CD14-positive monocyte (primary cell): ENCODE measurements at regions not wholly inside any gene's neighbourhood (a gene's known extent, or its start where the extent isn't known, plus 50 kb on each side); places are given as distances from the start of the nearest gene placed in this dataset.

Experiments
- DNase-seq, 3 donors: peaks; one replicate each; pipeline ENCODE4 v3.0.0-alpha.2; 2011 to 2022
- H2AFZ ChIP-seq: 2 replicates; pipeline ENCODE4 v1.6.0; 2012; ENCODE audit warnings: mild to moderate bottlenecking, low read depth, low read length, inconsistent platforms; ENCODE audit not compliant: insufficient read depth, poor library complexity, severe bottlenecking
- H3K27ac ChIP-seq, 2 donors: 1 replicate in 1 of 2; 2 replicates in 1 of 2; pipeline ENCODE4 v1.5.1; 2012 to 2013; ENCODE audit warnings: low read length in 2 of 2, control low read depth in 1 of 2, inconsistent platforms in 1 of 2, low read depth in 1 of 2, mild to moderate bottlenecking in 1 of 2
- H3K27me3 ChIP-seq, 2 donors: one replicate each; pipeline versions ENCODE4 v1.6.0 to v1.6.1; 2011 to 2013; ENCODE audit warnings: low read length in 2 of 2; ENCODE audit not compliant: control insufficient read depth in 2 of 2, insufficient read depth in 2 of 2
- H3K36me3 ChIP-seq, 2 donors: replicated peaks in 1 of 2; 1 replicate in 1 of 2; 2 replicates in 1 of 2; pipeline versions ENCODE4 v1.5.1 to v1.6.1; 2012 to 2013; ENCODE audit warnings: low read length in 2 of 2, control low read depth in 1 of 2, inconsistent platforms in 1 of 2, mild to moderate bottlenecking in 1 of 2; ENCODE audit not compliant: insufficient read depth in 2 of 2, control insufficient read depth in 1 of 2
- H3K4me1 ChIP-seq, 2 donors: 1 replicate in 1 of 2; 2 replicates in 1 of 2; pipeline versions ENCODE4 v1.5.1 to v1.6.1; 2012 to 2013; ENCODE audit warnings: low read length in 2 of 2, control low read depth in 1 of 2, inconsistent platforms in 1 of 2, mild to moderate bottlenecking in 1 of 2, moderate library complexity in 1 of 2; ENCODE audit not compliant: insufficient read depth in 2 of 2, control insufficient read depth in 1 of 2
- H3K4me2 ChIP-seq: replicated peaks from 2 replicates; pipeline ENCODE3; 2012; ENCODE audit warnings: low read length, moderate library complexity, mild to moderate bottlenecking; ENCODE audit not compliant: poor library complexity, severe bottlenecking; ENCODE audit errors: extremely low read depth
- H3K4me3 ChIP-seq, 3 experiments: fragments of 200-600 bp in 1 of 3; sonication (generic) in 1 of 3; replicated peaks in 1 of 3; 1 replicate in 2 of 3; 2 replicates in 1 of 3; pipeline ENCODE4 v1.5.1; 2011 to 2013; ENCODE audit warnings: low read length in 3 of 3, mild to moderate bottlenecking in 3 of 3, control low read depth in 2 of 3, low read depth in 2 of 3, inconsistent platforms in 1 of 3, moderate library complexity in 1 of 3
- H3K79me2 ChIP-seq: 2 replicates; pipeline ENCODE4 v1.6.0; 2012; ENCODE audit warnings: mild to moderate bottlenecking, control low read depth, inconsistent platforms, low read length, moderate library complexity; ENCODE audit not compliant: insufficient read depth
- H3K9ac ChIP-seq: 2 replicates; pipeline ENCODE4 v1.6.0; 2017; ENCODE audit warnings: low read length, mild to moderate bottlenecking; ENCODE audit not compliant: insufficient read depth, poor library complexity, severe bottlenecking
- H3K9me3 ChIP-seq, 2 donors: replicated peaks in 1 of 2; 1 replicate in 1 of 2; 2 replicates in 1 of 2; pipeline versions ENCODE4 v1.5.1 to v1.6.1; 2012 to 2013; ENCODE audit warnings: low read length in 2 of 2, control low read depth in 1 of 2; ENCODE audit not compliant: control insufficient read depth in 1 of 2, insufficient read depth in 1 of 2
- H4K20me1 ChIP-seq: 2 replicates; pipeline ENCODE4 v1.6.0; 2012; ENCODE audit warnings: mild to moderate bottlenecking, low read length, control low read depth, moderate library complexity; ENCODE audit not compliant: insufficient read depth
- H3K27ac Mint-ChIP-seq, 7 donors: one replicate each; pipeline ENCODE4 v1.8.0; 2020; ENCODE audit warnings: mild to moderate bottlenecking in 7 of 7, mixed read lengths in 7 of 7, moderate library complexity in 6 of 7, inconsistent platforms in 2 of 7
- H3K27me3 Mint-ChIP-seq, 3 donors: one replicate each; pipeline ENCODE4 v1.8.0; 2021 to 2022; ENCODE audit warnings: low read depth in 3 of 3, mild to moderate bottlenecking in 3 of 3, mixed read lengths in 3 of 3, moderate library complexity in 3 of 3, inconsistent platforms in 1 of 3
- H3K36me3 Mint-ChIP-seq, 2 donors: one replicate each; pipeline ENCODE4 v1.8.0; 2020; ENCODE audit warnings: mixed read lengths in 2 of 2, inconsistent platforms in 1 of 2, mild to moderate bottlenecking in 1 of 2
- H3K4me1 Mint-ChIP-seq: one replicate; pipeline ENCODE4 v1.8.0; 2020; ENCODE audit warnings: mild to moderate bottlenecking, mixed read lengths
- H3K4me3 Mint-ChIP-seq, 2 donors: one replicate each; pipeline ENCODE4 v1.8.0; 2020; ENCODE audit warnings: mild to moderate bottlenecking in 2 of 2, mixed read lengths in 2 of 2, moderate library complexity in 1 of 2
- H3K9me3 Mint-ChIP-seq, 7 donors: one replicate each; pipeline ENCODE4 v1.8.0; 2020 to 2022; ENCODE audit warnings: mixed read lengths in 7 of 7, mild to moderate bottlenecking in 6 of 7, moderate library complexity in 6 of 7, inconsistent platforms in 2 of 7
- CTCF ChIP-seq: fragments of 200-600 bp; IDR thresholded peaks from one replicate; pipeline ENCODE4 v1.8.0; 2022; ENCODE audit warnings: antibody characterized with exemption, mild to moderate bottlenecking
- WGBS: methylation state at CpG from one replicate; pipeline ENCODE4 v1.1.5; 2013; ENCODE audit warnings: missing lambda C conversion rate; ENCODE audit not compliant: insufficient coverage; 5-methylcytosine and 5-hydroxymethylcytosine counted together
- intact Hi-C, 2 donors: fragments of 100-400 bp; cut with micrococcal nuclease; formaldehyde crosslinking; loops; one replicate each; pipeline versions ENCODE4 v1.15.0 to v1.15.1; 2023

- H2AFZ ChIP-seq, result no peak overlapping the region
- no peak overlapping the region for H3K27ac ChIP-seq
- H3K9ac ChIP-seq, result no peak overlapping the region
- no peaks in the 10 kb centered on the region for H3K4me1 ChIP-seq
- H3K36me3 ChIP-seq, result no peaks in the 10 kb centered on the region
- DNase-seq, result no peak
- peaks cover 4 to 7% of the 10 kb centered on the region in 2 donors for H3K9me3 ChIP-seq
- WGBS, result 91% methylated on average over 11 of the region's 14 CpGs
- H3K4me3 ChIP-seq, result no peak overlapping the region
- H3K4me2 ChIP-seq, result no peak overlapping the region
- no peaks in the 10 kb centered on the region for H3K4me1 Mint-ChIP-seq
- H3K27me3 ChIP-seq, result no peaks in the 10 kb centered on the region
- H3K27me3 Mint-ChIP-seq, result peaks cover under 1 to 2% (median 2%) of the 10 kb centered on the region in 3 donors
- no peaks in the 10 kb centered on the region for H3K79me2 ChIP-seq
- peaks cover 0 to 10% (median 1%) of the 10 kb centered on the region in 7 donors for H3K9me3 Mint-ChIP-seq
- intact Hi-C loops, result no loop called here
- H3K36me3 Mint-ChIP-seq, result no peaks in the 10 kb centered on the region
- no peak overlapping the region for H3K4me3 Mint-ChIP-seq
- TF ChIP-seq CTCF, result no peak
- H3K27ac Mint-ChIP-seq, result no peak overlapping the region
- H4K20me1 ChIP-seq, result no peaks in the 10 kb centered on the region
Observed at GRCh38 chr19:30167206-30167868, 204.8 kb upstream of the ZNF536 start.

GRCh38 chr19:30167976-30168635, 204.1 kb upstream of the ZNF536 start:
- Mint-ChIP-seq H3K4me1 (no peaks in the 10 kb centered on the region), H3K9me3 (peaks cover 0 to 10% (median 0%) of the 10 kb centered on the region in 7 donors), H3K4me3 (no peak overlapping the region), H3K27me3 (peaks cover 2% of the 10 kb centered on the region in 3 donors), H3K36me3 (no peaks in the 10 kb centered on the region), H3K27ac (peak overlapping the region in 1 of 7 donors; percentile 21)
- Histone ChIP-seq H3K4me3 (no peak overlapping the region), H3K27ac (no peak overlapping the region), H3K36me3 (no peaks in the 10 kb centered on the region), H3K27me3 (no peaks in the 10 kb centered on the region), H3K4me2 (no peak overlapping the region), H2AFZ (no peak overlapping the region), H3K9me3 (peaks cover 4 to 7% of the 10 kb centered on the region in 2 donors), H3K79me2 (no peaks in the 10 kb centered on the region), H4K20me1 (no peaks in the 10 kb centered on the region), H3K4me1 (no peaks in the 10 kb centered on the region), H3K9ac (no peak overlapping the region)
- WGBS, result 93% methylated on average over 13 of the region's 13 CpGs
- no peak for TF ChIP-seq CTCF
- intact Hi-C loops, result no loop called here
- no peak for DNase-seq
